CD14-positive monocyte (primary cell): ENCODE measurements at regions not wholly inside any gene's neighbourhood (a gene's known extent, or its start where the extent isn't known, plus 50 kb on each side); places are given as distances from the start of the nearest gene placed in this dataset.

ENCODE experiments used
- DNase-seq, 3 donors: peaks; one replicate each; pipeline ENCODE4 v3.0.0-alpha.2; 2011 to 2022
- H2AFZ ChIP-seq: 2 replicates; pipeline ENCODE4 v1.6.0; 2012; ENCODE audit warnings: mild to moderate bottlenecking, low read depth, low read length, inconsistent platforms; ENCODE audit not compliant: insufficient read depth, poor library complexity, severe bottlenecking
- H3K27ac ChIP-seq, 2 donors: 1 replicate in 1 of 2; 2 replicates in 1 of 2; pipeline ENCODE4 v1.5.1; 2012 to 2013; ENCODE audit warnings: low read length in 2 of 2, control low read depth in 1 of 2, inconsistent platforms in 1 of 2, low read depth in 1 of 2, mild to moderate bottlenecking in 1 of 2
- H3K27me3 ChIP-seq, 2 donors: one replicate each; pipeline versions ENCODE4 v1.6.0 to v1.6.1; 2011 to 2013; ENCODE audit warnings: low read length in 2 of 2; ENCODE audit not compliant: control insufficient read depth in 2 of 2, insufficient read depth in 2 of 2
- H3K36me3 ChIP-seq, 2 donors: replicated peaks in 1 of 2; 1 replicate in 1 of 2; 2 replicates in 1 of 2; pipeline versions ENCODE4 v1.5.1 to v1.6.1; 2012 to 2013; ENCODE audit warnings: low read length in 2 of 2, control low read depth in 1 of 2, inconsistent platforms in 1 of 2, mild to moderate bottlenecking in 1 of 2; ENCODE audit not compliant: insufficient read depth in 2 of 2, control insufficient read depth in 1 of 2
- H3K4me1 ChIP-seq, 2 donors: 1 replicate in 1 of 2; 2 replicates in 1 of 2; pipeline versions ENCODE4 v1.5.1 to v1.6.1; 2012 to 2013; ENCODE audit warnings: low read length in 2 of 2, control low read depth in 1 of 2, inconsistent platforms in 1 of 2, mild to moderate bottlenecking in 1 of 2, moderate library complexity in 1 of 2; ENCODE audit not compliant: insufficient read depth in 2 of 2, control insufficient read depth in 1 of 2
- H3K4me2 ChIP-seq: replicated peaks from 2 replicates; pipeline ENCODE3; 2012; ENCODE audit warnings: low read length, moderate library complexity, mild to moderate bottlenecking; ENCODE audit not compliant: poor library complexity, severe bottlenecking; ENCODE audit errors: extremely low read depth
- H3K4me3 ChIP-seq, 3 experiments: fragments of 200-600 bp in 1 of 3; sonication (generic) in 1 of 3; replicated peaks in 1 of 3; 1 replicate in 2 of 3; 2 replicates in 1 of 3; pipeline ENCODE4 v1.5.1; 2011 to 2013; ENCODE audit warnings: low read length in 3 of 3, mild to moderate bottlenecking in 3 of 3, control low read depth in 2 of 3, low read depth in 2 of 3, inconsistent platforms in 1 of 3, moderate library complexity in 1 of 3
- H3K79me2 ChIP-seq: 2 replicates; pipeline ENCODE4 v1.6.0; 2012; ENCODE audit warnings: mild to moderate bottlenecking, control low read depth, inconsistent platforms, low read length, moderate library complexity; ENCODE audit not compliant: insufficient read depth
- H3K9ac ChIP-seq: 2 replicates; pipeline ENCODE4 v1.6.0; 2017; ENCODE audit warnings: low read length, mild to moderate bottlenecking; ENCODE audit not compliant: insufficient read depth, poor library complexity, severe bottlenecking
- H3K9me3 ChIP-seq, 2 donors: replicated peaks in 1 of 2; 1 replicate in 1 of 2; 2 replicates in 1 of 2; pipeline versions ENCODE4 v1.5.1 to v1.6.1; 2012 to 2013; ENCODE audit warnings: low read length in 2 of 2, control low read depth in 1 of 2; ENCODE audit not compliant: control insufficient read depth in 1 of 2, insufficient read depth in 1 of 2
- H4K20me1 ChIP-seq: 2 replicates; pipeline ENCODE4 v1.6.0; 2012; ENCODE audit warnings: mild to moderate bottlenecking, low read length, control low read depth, moderate library complexity; ENCODE audit not compliant: insufficient read depth
- H3K27ac Mint-ChIP-seq, 7 donors: one replicate each; pipeline ENCODE4 v1.8.0; 2020; ENCODE audit warnings: mild to moderate bottlenecking in 7 of 7, mixed read lengths in 7 of 7, moderate library complexity in 6 of 7, inconsistent platforms in 2 of 7
- H3K27me3 Mint-ChIP-seq, 3 donors: one replicate each; pipeline ENCODE4 v1.8.0; 2021 to 2022; ENCODE audit warnings: low read depth in 3 of 3, mild to moderate bottlenecking in 3 of 3, mixed read lengths in 3 of 3, moderate library complexity in 3 of 3, inconsistent platforms in 1 of 3
- H3K36me3 Mint-ChIP-seq, 2 donors: one replicate each; pipeline ENCODE4 v1.8.0; 2020; ENCODE audit warnings: mixed read lengths in 2 of 2, inconsistent platforms in 1 of 2, mild to moderate bottlenecking in 1 of 2
- H3K4me1 Mint-ChIP-seq: one replicate; pipeline ENCODE4 v1.8.0; 2020; ENCODE audit warnings: mild to moderate bottlenecking, mixed read lengths
- H3K4me3 Mint-ChIP-seq, 2 donors: one replicate each; pipeline ENCODE4 v1.8.0; 2020; ENCODE audit warnings: mild to moderate bottlenecking in 2 of 2, mixed read lengths in 2 of 2, moderate library complexity in 1 of 2
- H3K9me3 Mint-ChIP-seq, 7 donors: one replicate each; pipeline ENCODE4 v1.8.0; 2020 to 2022; ENCODE audit warnings: mixed read lengths in 7 of 7, mild to moderate bottlenecking in 6 of 7, moderate library complexity in 6 of 7, inconsistent platforms in 2 of 7
- CTCF ChIP-seq: fragments of 200-600 bp; IDR thresholded peaks from one replicate; pipeline ENCODE4 v1.8.0; 2022; ENCODE audit warnings: antibody characterized with exemption, mild to moderate bottlenecking
- WGBS: methylation state at CpG from one replicate; pipeline ENCODE4 v1.1.5; 2013; ENCODE audit warnings: missing lambda C conversion rate; ENCODE audit not compliant: insufficient coverage; 5-methylcytosine and 5-hydroxymethylcytosine counted together
- intact Hi-C, 2 donors: fragments of 100-400 bp; cut with micrococcal nuclease; formaldehyde crosslinking; loops; one replicate each; pipeline versions ENCODE4 v1.15.0 to v1.15.1; 2023

GRCh38 chr5:145056800-145057199 is 778.3 kb downstream of the PRELID2 start:
- no peak overlapping the region for H2AFZ ChIP-seq
- WGBS, result 100% methylated on average over 1 of the region's 5 CpGs
- no peak for DNase-seq
- no peak overlapping the region for H3K27ac Mint-ChIP-seq
- H3K4me2 ChIP-seq, result no peak overlapping the region
- H3K36me3 Mint-ChIP-seq, result no peaks in the 10 kb centered on the region
- TF ChIP-seq CTCF, result no peak
- H3K4me1 Mint-ChIP-seq, result no peaks in the 10 kb centered on the region
- H3K27ac ChIP-seq, result no peak overlapping the region
- no peak overlapping the region for H3K4me3 ChIP-seq
- H3K4me1 ChIP-seq, result no peaks in the 10 kb centered on the region
- peaks cover 0 to 3% (median 0%) of the 10 kb centered on the region in 7 donors for H3K9me3 Mint-ChIP-seq
- H3K79me2 ChIP-seq, result no peaks in the 10 kb centered on the region
- H3K9me3 ChIP-seq, result peaks cover 0 to 2% of the 10 kb centered on the region in 2 donors
- no peaks in the 10 kb centered on the region for H3K27me3 ChIP-seq
- H3K36me3 ChIP-seq, result no peaks in the 10 kb centered on the region
- intact Hi-C loops, result no loop called here
- H3K27me3 Mint-ChIP-seq, result peaks cover 0 to 2% (median 0%) of the 10 kb centered on the region in 3 donors
- no peak overlapping the region for H3K4me3 Mint-ChIP-seq
- H4K20me1 ChIP-seq, result no peaks in the 10 kb centered on the region
- H3K9ac ChIP-seq, result no peak overlapping the region

GRCh38 chr5:145050181-145050580 is 785.0 kb downstream of the PRELID2 start:
- Mint-ChIP-seq H3K36me3 (no peaks in the 10 kb centered on the region), H3K9me3 (peaks cover 0 to 4% (median 0%) of the 10 kb centered on the region in 7 donors), H3K27ac (no peak overlapping the region), H3K4me1 (no peaks in the 10 kb centered on the region), H3K27me3 (peaks cover 0 to 2% (median 0%) of the 10 kb centered on the region in 3 donors), H3K4me3 (no peak overlapping the region)
- no peak for TF ChIP-seq CTCF
- Histone ChIP-seq H3K9me3 (no peaks in the 10 kb centered on the region), H4K20me1 (no peaks in the 10 kb centered on the region), H3K79me2 (no peaks in the 10 kb centered on the region), H3K36me3 (no peaks in the 10 kb centered on the region), H3K4me3 (no peak overlapping the region), H3K27ac (no peak overlapping the region), H3K4me1 (no peaks in the 10 kb centered on the region), H3K4me2 (no peak overlapping the region), H3K27me3 (no peaks in the 10 kb centered on the region), H2AFZ (no peak overlapping the region), H3K9ac (no peak overlapping the region)
- intact Hi-C loops, result no loop called here
- no peak for DNase-seq
- no CpG with 5 or more reads among the region's 1 CpG for WGBS
